WTC11 (cell line): ENCODE measurements at regions not wholly inside any gene's neighbourhood (a gene's known extent, or its start where the extent isn't known, plus 50 kb on each side); places are given as distances from the start of the nearest gene placed in this dataset.

Experiments
- ATF3 ChIP-seq: sonication (generic); formaldehyde crosslinking; conservative IDR thresholded peaks from 2 replicates; pipeline ENCODE4 v1.8.1; 2022; ENCODE audit warnings: mild to moderate bottlenecking, missing genetic modification reagents
- CTCF ChIP-seq: fragments of 200-600 bp; IDR thresholded peaks from 2 replicates; pipeline ENCODE4 v1.8.0; 2022; ENCODE audit warnings: antibody characterized with exemption
- IRF2 ChIP-seq: sonication (generic); formaldehyde crosslinking; IDR thresholded peaks from 2 replicates; pipeline ENCODE4 v1.8.0; 2022; ENCODE audit warnings: low read depth, missing genetic modification reagents, borderline replicate concordance
- JUN ChIP-seq: sonication (generic); formaldehyde crosslinking; IDR thresholded peaks from 2 replicates; pipeline ENCODE4 v1.8.0; 2023; ENCODE audit warnings: mild to moderate bottlenecking, missing genetic modification reagents
- MYBL2 ChIP-seq: sonication (generic); formaldehyde crosslinking; IDR thresholded peaks from 2 replicates; pipeline ENCODE4 v1.8.1; 2023; ENCODE audit warnings: mild to moderate bottlenecking, moderate library complexity, missing genetic modification reagents
- RELA ChIP-seq: sonication (generic); formaldehyde crosslinking; IDR thresholded peaks from 2 replicates; pipeline ENCODE4 v1.8.1; 2022; ENCODE audit warnings: missing genetic modification reagents, mild to moderate bottlenecking, borderline replicate concordance
- SMAD3 ChIP-seq: sonication (generic); formaldehyde crosslinking; IDR thresholded peaks from 2 replicates; pipeline ENCODE4 v1.8.0; 2022; ENCODE audit warnings: missing genetic modification reagents, mild to moderate bottlenecking, borderline replicate concordance
- STAT6 ChIP-seq: sonication (generic); formaldehyde crosslinking; conservative IDR thresholded peaks from 2 replicates; pipeline ENCODE4 v1.8.1; 2023; ENCODE audit warnings: mild to moderate bottlenecking, low read depth, missing genetic modification reagents, moderate library complexity
- USF1 ChIP-seq: sonication (generic); formaldehyde crosslinking; IDR thresholded peaks from 2 replicates; pipeline ENCODE4 v1.8.0; 2022; ENCODE audit warnings: mild to moderate bottlenecking, missing genetic modification reagents
- ZNF121 ChIP-seq: sonication (generic); formaldehyde crosslinking; IDR thresholded peaks from 2 replicates; pipeline ENCODE4 v1.8.0; 2023; ENCODE audit warnings: missing genetic modification reagents
- ZNF263 ChIP-seq: sonication (generic); formaldehyde crosslinking; IDR thresholded peaks from 2 replicates; pipeline ENCODE4 v1.8.1; 2022; ENCODE audit warnings: low read depth, mild to moderate bottlenecking, moderate library complexity, missing genetic modification reagents
- ZNF512 ChIP-seq: sonication (generic); formaldehyde crosslinking; IDR thresholded peaks from 2 replicates; pipeline ENCODE4 v1.8.1; 2022; ENCODE audit warnings: missing genetic modification reagents, borderline replicate concordance
- TF ChIP-seq, protein P1 (sequence below): fragments of 250-450 bp; sonication (Bioruptor Pico); conservative IDR thresholded peaks from 2 replicates; pipeline ENCODE4 v1.9.0; 2021; ENCODE audit warnings: mild to moderate bottlenecking
- TF ChIP-seq, protein P2 (sequence below): sonication (generic); formaldehyde crosslinking; IDR thresholded peaks from 2 replicates; pipeline ENCODE4 v1.8.1; 2022; ENCODE audit warnings: low read depth, missing genetic modification reagents, borderline replicate concordance

DNA sequence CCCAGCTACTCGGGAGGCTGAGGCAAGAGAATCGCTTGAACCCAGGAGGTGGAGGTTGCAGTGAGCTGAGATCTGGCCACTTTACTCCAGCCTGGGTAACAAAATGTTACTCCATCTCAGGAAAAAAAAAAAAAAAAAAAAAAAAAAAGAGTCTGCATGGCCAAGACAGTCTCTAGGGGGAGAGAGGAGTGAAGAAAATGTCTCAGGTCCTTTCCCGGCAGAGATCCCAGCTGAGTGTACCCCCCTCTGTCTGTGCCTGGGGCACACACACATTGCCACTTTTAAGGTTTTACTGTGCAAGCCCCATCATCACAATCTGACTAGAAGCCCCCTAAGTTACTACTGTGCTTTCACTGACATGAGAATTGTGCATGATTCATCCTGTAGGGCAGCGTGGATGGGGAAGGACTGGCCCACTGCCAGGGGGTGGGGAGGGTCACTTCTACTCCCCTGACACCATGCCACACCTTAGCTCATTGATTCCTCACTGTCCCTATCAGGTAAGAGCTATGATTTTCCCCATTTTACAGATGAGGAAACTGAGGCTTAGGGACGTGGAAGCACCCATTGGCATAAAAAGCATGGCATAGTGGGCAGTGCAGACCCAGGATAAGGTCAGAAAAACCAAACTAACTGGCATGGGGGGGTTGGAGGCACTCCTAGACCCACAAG lies 102.3 kb upstream of the LARP1 start:
- no peak for TF ChIP-seq RELA (CRISPR knock-in tag)
- no peak for TF ChIP-seq CTCF
- TF ChIP-seq SMAD3 (CRISPR knock-in tag): no peak
- TF ChIP-seq IRF2 (CRISPR knock-in tag): no peak
- no peak for TF ChIP-seq STAT6 (CRISPR knock-in tag)
- TF ChIP-seq JUN (CRISPR knock-in tag): no peak
- no peak for TF ChIP-seq ZNF121 (CRISPR knock-in tag)
- no peak for TF ChIP-seq ZNF263 (CRISPR knock-in tag)
- TF ChIP-seq, protein P1, sequence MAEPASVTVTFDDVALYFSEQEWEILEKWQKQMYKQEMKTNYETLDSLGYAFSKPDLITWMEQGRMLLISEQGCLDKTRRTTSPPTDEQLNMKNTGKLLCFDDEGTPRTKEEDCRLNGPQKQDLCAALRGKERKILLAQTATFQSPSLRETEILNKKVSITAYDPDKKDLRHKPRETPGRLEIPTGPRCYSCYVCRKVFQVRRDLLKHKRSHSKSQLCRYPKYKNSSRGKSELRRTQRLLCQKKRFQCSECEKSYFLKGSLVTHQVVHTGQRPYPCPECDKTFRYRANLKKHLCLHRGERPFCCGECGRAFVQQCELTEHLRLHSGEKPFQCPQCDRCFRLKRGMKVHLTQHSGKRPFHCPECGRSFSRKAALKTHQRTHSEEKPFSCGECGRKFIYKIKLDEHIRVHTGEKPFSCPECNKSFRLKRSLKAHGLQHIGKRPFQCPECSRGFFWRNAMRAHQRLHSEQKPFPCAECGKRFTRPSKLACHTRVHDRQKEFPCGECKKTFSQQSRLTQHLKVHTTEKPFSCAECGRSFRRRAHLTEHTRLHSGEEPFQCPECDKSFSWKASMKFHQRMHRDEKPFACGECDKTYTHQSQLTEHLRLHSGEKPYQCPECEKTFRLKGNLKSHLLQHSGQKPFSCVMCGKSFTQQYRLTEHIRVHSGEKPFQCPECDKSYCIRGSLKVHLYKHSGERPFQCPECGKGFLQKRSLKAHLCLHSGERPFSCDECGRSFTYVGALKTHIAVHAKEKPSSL (CRISPR knock-in tag): no peak
- TF ChIP-seq, protein P2, sequence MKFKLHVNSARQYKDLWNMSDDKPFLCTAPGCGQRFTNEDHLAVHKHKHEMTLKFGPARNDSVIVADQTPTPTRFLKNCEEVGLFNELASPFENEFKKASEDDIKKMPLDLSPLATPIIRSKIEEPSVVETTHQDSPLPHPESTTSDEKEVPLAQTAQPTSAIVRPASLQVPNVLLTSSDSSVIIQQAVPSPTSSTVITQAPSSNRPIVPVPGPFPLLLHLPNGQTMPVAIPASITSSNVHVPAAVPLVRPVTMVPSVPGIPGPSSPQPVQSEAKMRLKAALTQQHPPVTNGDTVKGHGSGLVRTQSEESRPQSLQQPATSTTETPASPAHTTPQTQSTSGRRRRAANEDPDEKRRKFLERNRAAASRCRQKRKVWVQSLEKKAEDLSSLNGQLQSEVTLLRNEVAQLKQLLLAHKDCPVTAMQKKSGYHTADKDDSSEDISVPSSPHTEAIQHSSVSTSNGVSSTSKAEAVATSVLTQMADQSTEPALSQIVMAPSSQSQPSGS (CRISPR knock-in tag): no peak
- TF ChIP-seq ATF3 (CRISPR knock-in tag): no peak
- TF ChIP-seq MYBL2 (CRISPR knock-in tag): no peak
- no peak for TF ChIP-seq ZNF512 (CRISPR knock-in tag)
- no peak for TF ChIP-seq USF1 (CRISPR knock-in tag)
